Uterus (tissue), 3 donors: ENCODE measurements at regions not wholly inside any gene's neighbourhood (a gene's known extent, or its start where the extent isn't known, plus 50 kb on each side); places are given as distances from the start of the nearest gene placed in this dataset.
"Not testable (repeated sequence)": the region's sequence is repeated elsewhere in the genome, so short reads cannot be mapped to it uniquely, and the experiment has no call there.

Experiments
- DNase-seq, 2 donors: peaks; one replicate each; pipeline ENCODE4 v3.0.0-alpha.2; 2019 to 2020
- H3K27ac ChIP-seq, 2 donors: fragments of 200-600 bp; sonication (generic); 1 replicate in 1 of 2; 2 replicates in 1 of 2; pipeline ENCODE4 v1.5.1; 2016 to 2018
- H3K27me3 ChIP-seq, 2 donors: fragments of 200-600 bp; sonication (generic); one replicate each; pipeline ENCODE4 v1.5.1; 2018 to 2019; ENCODE audit warnings: control low read depth in 1 of 2
- H3K36me3 ChIP-seq, 2 donors: fragments of 200-600 bp; sonication (generic); one replicate each; pipeline ENCODE4 v1.5.1; 2019; ENCODE audit warnings: control low read depth in 1 of 2
- H3K4me1 ChIP-seq, 2 donors: fragments of 200-600 bp; sonication (generic); one replicate each; pipeline ENCODE4 v1.5.1; 2018 to 2019; ENCODE audit warnings: control low read depth in 1 of 2
- H3K4me3 ChIP-seq, 2 donors: fragments of 200-600 bp; sonication (generic); 1 replicate in 1 of 2; 2 replicates in 1 of 2; pipeline ENCODE4 v1.5.1; 2018 to 2019; ENCODE audit warnings: mild to moderate bottlenecking in 1 of 2
- H3K9me3 ChIP-seq, 2 donors: fragments of 200-600 bp; sonication (generic); one replicate each; pipeline ENCODE4 v1.5.1; 2019; ENCODE audit warnings: control low read depth in 1 of 2
- POLR2A ChIP-seq, 2 donors: fragments of 450-650 bp; IDR thresholded peaks; one replicate each; pipeline ENCODE4 v1.6.1; 2016; ENCODE audit warnings: antibody characterized with exemption in 2 of 2, mild to moderate bottlenecking in 1 of 2, moderate library complexity in 1 of 2
- intact Hi-C: fragments of 100-400 bp; cut with DNase I; formaldehyde crosslinking; loops from one replicate; pipeline ENCODE4 v1.15.1; 2023; ENCODE audit warnings: low total_unique reads
- TF ChIP-seq, protein P1 (sequence below), 4 experiments: fragments of 200-600 bp in 2 of 4; fragments of 450-650 bp in 2 of 4; sonication (generic) in 2 of 4; IDR thresholded peaks; one replicate each; pipeline ENCODE4 v1.5.1; 2016 to 2019; ENCODE audit warnings: antibody characterized with exemption in 4 of 4, mild to moderate bottlenecking in 2 of 4, moderate library complexity in 1 of 4
- donor health status: DM: yes; HTN: yes; CAD: no.

DNA sequence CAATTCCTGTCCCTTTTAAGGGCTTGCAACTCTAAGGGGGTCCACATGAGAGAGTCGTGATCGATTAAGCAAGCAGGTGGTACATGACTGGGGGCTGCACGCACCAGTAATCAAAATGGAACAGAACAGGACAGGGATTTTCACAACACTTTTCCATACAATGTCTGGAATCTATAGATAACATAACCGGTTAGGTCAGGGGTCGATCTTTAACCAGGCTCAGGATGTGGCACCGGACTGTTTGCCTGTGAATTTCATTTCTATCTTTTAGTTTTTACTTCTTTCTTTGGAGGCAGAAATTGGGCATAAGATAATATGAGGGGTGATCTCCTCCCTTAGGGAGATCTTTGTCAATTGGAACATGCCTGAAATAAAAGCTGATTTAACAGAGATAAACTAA, 370.1 kb downstream of the IPMK start:
- Histone ChIP-seq H3K4me1 (no peaks in the 10 kb centered on the region), H3K27me3 (no peaks in the 10 kb centered on the region), H3K4me3 (no peak overlapping the region), H3K27ac (no peak overlapping the region), H3K36me3 (no peaks in the 10 kb centered on the region), H3K9me3 (no peaks in the 10 kb centered on the region)
- intact Hi-C loops: no loop called here
- no peak for DNase-seq
- TF ChIP-seq POLR2A (IDR thresholded peaks at IDR 0.05): no peak
- TF ChIP-seq, protein P1, sequence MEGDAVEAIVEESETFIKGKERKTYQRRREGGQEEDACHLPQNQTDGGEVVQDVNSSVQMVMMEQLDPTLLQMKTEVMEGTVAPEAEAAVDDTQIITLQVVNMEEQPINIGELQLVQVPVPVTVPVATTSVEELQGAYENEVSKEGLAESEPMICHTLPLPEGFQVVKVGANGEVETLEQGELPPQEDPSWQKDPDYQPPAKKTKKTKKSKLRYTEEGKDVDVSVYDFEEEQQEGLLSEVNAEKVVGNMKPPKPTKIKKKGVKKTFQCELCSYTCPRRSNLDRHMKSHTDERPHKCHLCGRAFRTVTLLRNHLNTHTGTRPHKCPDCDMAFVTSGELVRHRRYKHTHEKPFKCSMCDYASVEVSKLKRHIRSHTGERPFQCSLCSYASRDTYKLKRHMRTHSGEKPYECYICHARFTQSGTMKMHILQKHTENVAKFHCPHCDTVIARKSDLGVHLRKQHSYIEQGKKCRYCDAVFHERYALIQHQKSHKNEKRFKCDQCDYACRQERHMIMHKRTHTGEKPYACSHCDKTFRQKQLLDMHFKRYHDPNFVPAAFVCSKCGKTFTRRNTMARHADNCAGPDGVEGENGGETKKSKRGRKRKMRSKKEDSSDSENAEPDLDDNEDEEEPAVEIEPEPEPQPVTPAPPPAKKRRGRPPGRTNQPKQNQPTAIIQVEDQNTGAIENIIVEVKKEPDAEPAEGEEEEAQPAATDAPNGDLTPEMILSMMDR (IDR thresholded peaks at IDR 0.05): no peak

DNA sequence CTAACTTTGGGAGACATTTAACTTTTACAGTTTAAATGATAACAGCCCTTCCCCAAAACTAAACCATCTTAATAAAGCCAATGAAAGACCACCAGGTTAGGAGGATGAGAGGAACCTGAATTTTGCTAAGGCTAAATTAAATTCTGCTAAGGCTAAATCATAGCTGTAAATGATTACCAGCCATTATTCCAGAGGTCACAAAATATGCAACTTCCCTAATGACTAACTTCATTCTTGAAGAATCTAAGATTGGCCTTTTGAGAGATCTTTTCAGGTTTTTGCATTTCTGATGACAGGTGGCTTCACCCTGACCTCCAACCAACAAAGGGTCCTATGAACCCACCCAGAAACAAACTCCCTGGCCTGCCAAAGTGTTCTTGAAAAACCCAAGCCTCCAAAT, 373.3 kb downstream of the IPMK start:
- H3K4me1 ChIP-seq: no peaks in the 10 kb centered on the region
- no peak for DNase-seq
- TF ChIP-seq POLR2A (IDR thresholded peaks at IDR 0.05): no peak
- TF ChIP-seq, protein P1 (IDR thresholded peaks at IDR 0.05): no peak
- no peaks in the 10 kb centered on the region for H3K9me3 ChIP-seq
- H3K36me3 ChIP-seq: no peaks in the 10 kb centered on the region
- no peak overlapping the region for H3K27ac ChIP-seq
- intact Hi-C loops: no loop called here
- H3K27me3 ChIP-seq: no peaks in the 10 kb centered on the region
- no peak overlapping the region for H3K4me3 ChIP-seq

DNA sequence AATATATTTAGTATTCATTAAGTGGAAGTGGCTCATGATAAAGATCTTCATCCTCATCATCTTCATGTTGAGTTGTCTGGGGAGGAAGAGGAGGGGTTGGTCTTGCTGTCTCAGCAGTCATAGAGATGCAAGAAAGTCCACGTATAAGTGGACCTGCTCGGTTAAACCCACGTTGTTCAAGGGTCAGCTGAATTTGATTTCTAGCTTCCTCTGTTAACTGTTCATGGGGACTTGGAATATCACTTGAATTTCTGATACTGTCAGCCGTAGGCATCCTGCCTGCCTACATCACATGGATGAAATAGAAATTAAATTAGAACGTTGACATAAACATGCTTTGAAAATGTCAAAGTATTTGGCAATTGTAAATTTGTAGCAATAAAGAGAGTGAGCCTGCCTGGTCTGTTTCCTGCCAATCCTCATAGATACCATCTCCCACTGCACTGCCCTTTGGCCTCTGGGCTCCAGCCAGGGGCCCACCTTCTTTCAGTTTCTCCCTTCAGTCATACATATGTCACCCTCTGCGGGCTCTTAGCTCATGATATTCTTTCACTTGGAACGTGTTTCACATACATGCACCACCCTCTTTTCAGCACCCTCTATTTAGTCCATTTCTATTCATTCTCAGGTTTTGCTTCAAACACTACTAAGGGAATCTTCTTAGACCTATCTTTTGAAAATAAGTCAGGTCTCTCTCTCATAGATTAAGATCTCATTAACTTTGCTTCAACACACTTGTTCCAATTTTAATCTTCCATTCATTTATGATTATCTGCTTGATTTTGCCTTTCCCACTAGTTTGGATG, 376.3 kb downstream of the IPMK start:
- Histone ChIP-seq H3K36me3 (no peaks in the 10 kb centered on the region), H3K4me3 (no peak overlapping the region), H3K27me3 (no peaks in the 10 kb centered on the region), H3K9me3 (no peaks in the 10 kb centered on the region), H3K4me1 (no peaks in the 10 kb centered on the region), H3K27ac (no peak overlapping the region)
- no peak for DNase-seq
- intact Hi-C loops: no loop called here
- TF ChIP-seq POLR2A (IDR thresholded peaks at IDR 0.05): no peak
- TF ChIP-seq, protein P1 (IDR thresholded peaks at IDR 0.05): no peak

DNA sequence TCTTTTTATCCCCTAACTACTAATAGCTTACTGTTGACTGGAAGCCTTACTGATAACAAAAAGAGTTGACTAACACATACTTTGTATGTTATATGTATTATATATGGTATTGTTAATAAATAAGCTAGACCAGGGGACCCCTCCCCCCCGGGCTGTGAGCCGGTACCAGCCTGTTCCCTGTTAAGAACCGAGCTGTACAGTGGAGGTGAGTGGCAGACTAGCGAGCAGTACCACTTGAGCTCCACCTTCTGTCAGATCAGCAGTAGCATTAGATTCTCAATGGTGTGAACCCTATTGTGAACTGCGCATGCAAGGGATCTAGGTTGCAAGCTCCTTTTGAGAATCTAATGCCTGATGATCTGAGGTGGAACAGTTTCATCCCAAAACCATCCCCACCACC, 377.0 kb downstream of the IPMK start:
- Histone ChIP-seq H3K4me1 (no peaks in the 10 kb centered on the region), H3K9me3 (no peaks in the 10 kb centered on the region), H3K27ac (no peak overlapping the region), H3K36me3 (no peaks in the 10 kb centered on the region), H3K4me3 (no peak overlapping the region), H3K27me3 (no peaks in the 10 kb centered on the region)
- TF ChIP-seq, protein P1 (IDR thresholded peaks at IDR 0.05): no peak
- TF ChIP-seq POLR2A (IDR thresholded peaks at IDR 0.05): no peak
- DNase-seq: no peak
- intact Hi-C loops: no loop called here

DNA sequence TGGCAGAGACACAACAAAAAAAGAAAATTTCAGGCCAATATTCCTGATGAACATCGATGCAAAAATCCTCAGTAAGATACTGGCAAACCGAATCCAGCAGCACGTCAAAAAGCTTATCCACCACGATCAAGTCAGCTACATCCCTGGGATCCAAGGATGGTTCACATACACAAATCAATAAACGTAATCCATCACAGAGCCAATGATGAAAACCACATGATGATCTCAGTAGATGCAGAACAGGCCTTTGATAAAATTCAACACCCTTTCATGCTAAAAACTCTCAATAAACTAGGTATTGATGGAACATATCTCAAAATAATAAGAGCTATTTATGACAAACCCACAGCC, 382.1 kb downstream of the IPMK start:
- DNase-seq, H3K27ac ChIP-seq, H3K36me3 ChIP-seq, H3K4me1 ChIP-seq, H3K9me3 ChIP-seq, H3K4me3 ChIP-seq, H3K27me3 ChIP-seq, intact Hi-C loops: not testable (repeated sequence)
